Activated T-helper 1 cell treated with anti-CD3 and anti-CD28 coated beads, Interleukin-2, amount 50 U/mL, for 16 hours (primary cell): ENCODE measurements at regions not wholly inside any gene's neighbourhood (a gene's known extent, or its start where the extent isn't known, plus 50 kb on each side); places are given as distances from the start of the nearest gene placed in this dataset.

Experiments
- DNase-seq, 2 donors: peaks; one replicate each; pipeline ENCODE4 v3.0.0-alpha.2; 2020; ENCODE audit warnings: low read depth in 1 of 2, low spot score in 1 of 2

DNA sequence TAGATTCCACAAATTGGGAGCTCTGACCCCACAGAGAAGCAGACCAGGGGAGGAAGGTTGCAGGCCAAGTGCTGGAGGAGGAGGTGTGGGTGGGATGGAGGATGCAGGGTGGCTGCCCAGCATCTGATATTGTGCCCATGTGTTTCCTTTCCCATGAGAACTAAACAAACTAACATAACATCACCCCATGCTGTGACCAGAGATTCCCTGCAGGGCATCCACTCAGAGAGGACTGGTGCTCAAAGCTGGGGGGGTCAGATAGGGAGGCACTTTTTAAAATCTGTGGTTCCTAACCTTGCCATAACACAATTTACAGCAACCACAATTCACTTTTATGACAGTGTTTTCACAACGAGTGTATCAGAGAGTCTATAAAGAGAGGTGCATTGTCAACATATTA lies 1277.6 kb downstream of the AACS start:
- no peak for DNase-seq

DNA sequence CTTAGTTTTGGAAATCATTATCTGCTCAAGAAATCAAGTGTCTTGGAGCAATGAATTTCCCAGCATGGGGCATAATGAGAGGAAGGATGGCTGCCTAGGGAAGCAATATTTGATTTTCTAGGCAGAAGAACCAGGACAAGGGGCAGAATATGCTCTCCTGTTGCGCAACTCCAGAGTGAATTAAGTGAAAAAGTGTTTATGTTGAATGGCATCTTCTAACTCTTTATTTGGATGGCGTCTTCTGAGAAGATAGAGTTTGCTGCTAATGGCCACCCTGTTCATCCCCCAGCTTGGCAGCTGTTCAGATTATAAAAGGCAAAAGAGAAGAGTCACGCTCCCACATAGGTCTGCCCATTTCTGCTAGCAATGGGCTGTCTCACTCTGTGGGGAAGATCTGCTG lies 1278.1 kb downstream of the AACS start:
- no peak for DNase-seq

DNA sequence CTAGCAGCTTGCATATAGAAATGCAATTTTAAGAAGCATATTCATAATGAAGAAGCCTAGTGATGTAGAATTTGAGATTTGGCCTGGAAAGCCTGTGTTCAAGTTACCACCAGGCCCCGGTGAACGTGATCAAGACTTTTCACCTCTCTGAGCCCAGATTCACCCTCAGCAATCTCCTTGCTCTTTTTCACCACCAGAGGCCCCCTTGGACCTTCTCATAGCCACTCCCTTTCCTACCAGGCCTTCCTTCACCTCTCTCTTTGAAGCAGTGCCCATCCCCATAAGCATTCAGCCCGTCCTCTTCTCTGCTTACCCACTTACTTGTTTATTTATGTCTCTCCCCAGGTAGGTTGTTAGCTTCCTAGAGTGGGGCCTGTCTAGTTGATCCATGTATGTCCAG lies 1280.9 kb downstream of the AACS start:
- DNase-seq = no peak

DNA sequence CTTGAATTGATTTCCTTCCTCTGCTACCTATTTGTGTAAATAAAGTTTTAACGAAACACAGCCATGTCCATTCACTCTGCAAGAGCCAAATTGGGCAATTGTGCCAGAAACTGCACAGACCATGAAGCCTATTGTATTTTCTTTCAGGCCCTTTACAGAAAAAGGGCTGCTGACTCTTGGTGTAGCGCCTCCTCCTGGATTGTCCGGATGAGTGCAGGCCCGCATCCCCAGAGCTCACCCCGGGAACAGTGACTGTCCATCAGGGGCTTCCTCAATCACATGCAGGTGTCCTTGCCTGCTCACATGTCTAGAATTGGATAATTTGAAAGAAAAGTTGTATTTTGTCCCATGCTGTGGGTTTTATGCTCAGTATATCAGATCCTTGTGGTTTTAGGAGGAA lies 1282.2 kb downstream of the AACS start:
- no peak for DNase-seq

DNA sequence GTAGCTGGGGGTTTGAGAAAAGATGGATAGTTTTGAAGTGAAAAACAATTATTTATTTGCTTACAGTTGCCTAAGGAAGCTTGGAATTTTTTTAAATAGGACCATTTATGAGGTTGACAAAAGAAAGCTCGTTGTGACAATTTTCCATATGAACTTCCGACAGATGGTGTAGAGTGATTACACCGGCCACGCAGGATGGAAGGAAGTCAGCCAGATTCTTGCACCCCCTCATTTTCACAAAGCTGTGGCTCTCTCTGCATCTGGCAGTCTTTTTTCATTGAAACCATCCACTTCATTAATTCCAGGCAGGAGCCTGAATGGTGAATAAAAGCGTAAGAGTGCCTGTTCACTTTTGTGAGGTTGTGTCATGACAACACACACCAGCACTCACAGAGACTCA lies 1284.1 kb downstream of the AACS start:
- no peak for DNase-seq

DNA sequence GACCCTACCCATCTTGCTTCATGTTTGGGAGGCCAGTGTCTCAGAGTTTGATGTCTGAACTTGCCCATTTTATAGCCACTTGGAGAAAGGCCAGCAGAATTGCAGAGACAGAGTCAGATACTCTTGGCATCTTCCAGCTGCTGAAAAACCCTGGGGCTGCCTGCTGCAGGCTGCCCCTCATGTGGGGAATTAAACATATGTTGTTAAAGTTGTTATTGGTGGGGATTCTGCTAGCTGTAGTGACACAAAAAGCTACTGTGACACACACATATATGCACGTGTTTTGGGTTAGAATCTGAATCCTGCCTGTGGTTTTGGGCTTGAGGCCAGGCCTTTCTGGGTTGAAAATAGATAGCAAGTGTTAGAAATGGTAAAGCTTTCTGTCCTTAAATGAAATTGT lies 1288.4 kb downstream of the AACS start:
- DNase-seq = no peak

DNA sequence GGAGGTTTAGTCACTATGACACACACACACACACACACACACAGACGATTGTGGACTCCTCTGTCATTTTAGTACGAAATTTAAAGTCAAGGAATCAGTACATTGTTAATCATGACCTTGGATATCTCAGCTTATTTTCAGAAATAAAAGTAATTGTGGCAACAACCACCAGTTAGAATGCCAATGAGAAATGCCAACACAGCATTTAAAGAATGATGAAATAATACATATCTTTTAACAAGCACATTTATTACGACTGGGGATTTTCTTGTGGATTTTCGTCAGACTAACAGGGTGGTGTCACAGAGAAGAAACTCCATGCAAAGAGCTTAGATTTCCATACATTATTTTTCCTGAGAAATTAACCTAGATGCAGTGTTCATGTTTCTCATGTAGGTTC lies 1289.4 kb downstream of the AACS start:
- DNase-seq = no peak

DNA sequence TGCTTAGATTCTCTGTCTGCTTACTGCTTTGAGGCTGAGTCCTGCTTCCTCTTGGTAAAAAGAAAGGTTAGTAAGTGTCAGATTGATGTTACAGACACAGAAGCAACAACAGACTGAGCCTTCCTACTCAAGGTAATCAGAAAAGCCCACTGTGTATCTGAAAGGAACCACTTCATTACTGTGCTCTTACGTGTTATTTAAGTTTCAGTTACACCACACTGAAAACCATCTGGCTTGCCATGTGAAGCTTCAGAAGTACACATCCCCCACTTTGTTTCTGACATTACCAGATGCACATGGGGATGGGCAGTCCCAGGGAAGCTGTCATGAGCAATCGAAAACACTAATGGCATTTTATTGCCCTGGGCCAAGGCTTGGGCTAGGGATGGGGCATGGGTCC lies 1290.1 kb downstream of the AACS start:
- DNase-seq = no peak

DNA sequence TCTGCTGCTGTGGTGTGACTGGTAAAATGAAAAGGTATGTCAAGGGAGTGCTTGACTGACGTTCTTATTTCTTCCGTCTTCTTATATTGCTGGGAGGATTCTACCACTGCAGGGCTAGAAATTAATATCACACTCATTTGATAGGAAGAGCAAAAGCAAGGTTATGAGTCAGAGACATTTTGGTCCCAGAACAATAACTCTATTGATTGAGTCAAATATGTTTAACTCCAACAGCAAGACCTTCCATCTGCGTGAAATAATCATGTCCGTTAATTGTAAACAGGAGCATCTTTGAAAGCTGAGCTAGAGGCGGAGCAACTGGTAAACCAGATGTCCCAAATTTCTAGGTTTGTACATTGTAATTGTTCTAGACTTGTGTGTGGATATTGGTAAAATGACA lies 1293.6 kb downstream of the AACS start:
- no peak for DNase-seq

DNA sequence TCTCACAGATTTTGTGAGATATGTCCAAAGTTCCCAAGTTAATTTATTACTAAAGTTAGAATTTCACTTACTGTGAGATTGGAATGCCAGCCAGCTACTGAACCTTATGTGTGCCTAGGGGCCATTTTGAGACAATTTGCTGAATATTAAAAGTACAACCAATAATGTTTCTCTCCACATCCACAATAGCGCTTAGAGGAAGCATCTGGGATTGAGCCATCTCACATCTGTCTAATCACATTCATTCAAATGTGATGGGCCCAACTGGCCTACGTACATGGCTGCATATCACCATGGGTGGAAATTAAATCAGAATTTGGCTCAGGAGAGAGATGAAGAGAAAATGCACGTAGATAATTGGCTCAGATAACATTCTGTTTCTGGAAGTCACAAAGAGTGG lies 1294.0 kb downstream of the AACS start:
- no peak for DNase-seq

DNA sequence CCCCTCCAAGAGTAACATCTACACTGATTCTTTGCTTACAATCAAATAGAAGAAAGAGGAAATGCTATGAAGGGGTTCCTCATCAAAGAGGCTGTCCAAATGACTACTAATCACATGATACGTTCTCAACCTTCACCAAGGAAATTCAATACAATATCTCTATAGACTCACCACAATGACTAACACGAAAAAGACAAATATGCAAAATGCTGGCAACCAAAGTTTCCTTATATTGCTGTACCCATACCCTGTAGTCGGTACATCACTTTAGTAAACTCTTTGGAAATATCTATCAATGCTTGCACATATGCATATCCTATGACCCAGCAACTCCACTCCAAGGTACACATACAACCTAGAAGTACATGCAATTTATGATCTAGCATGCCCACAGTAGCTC lies 1296.6 kb downstream of the AACS start:
- no peak for DNase-seq

DNA sequence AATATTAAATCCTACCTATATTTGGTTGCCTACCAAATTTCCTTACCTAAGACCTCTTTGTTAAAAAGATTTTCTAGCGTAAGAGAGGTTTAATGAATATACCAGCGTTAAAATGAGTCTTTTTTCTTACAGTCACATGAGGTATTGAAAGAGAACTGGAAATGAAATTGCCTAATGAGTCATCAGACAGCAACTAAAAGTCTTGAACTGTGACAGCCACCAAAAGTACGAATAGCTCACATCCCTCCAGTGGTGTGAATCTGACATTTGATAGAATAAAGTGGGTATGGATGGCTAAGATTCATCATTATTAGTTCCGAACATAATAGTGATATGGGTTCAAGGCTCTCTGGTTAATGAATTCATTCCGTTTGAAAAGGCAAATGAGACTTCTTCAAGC lies 1297.3 kb downstream of the AACS start:
- DNase-seq = no peak

DNA sequence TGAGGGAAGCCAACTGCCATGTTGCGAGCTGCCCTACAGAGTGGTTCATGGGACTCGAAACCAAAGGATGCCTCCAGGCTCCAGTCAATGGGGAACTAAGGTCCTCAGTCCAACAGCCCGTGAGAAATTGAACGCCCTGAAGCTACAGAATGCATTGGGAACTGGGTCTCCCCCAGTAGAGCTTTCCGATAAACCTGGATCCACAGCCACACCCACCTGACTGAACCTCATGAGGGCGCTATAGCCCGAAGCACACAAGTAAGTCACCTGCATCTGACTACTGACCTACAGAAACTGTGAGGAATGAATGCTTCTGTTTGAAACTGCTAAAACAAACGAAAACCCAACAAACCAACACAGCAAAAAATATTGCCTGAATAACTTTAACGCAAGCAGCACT lies 1297.7 kb downstream of the AACS start:
- no peak for DNase-seq

DNA sequence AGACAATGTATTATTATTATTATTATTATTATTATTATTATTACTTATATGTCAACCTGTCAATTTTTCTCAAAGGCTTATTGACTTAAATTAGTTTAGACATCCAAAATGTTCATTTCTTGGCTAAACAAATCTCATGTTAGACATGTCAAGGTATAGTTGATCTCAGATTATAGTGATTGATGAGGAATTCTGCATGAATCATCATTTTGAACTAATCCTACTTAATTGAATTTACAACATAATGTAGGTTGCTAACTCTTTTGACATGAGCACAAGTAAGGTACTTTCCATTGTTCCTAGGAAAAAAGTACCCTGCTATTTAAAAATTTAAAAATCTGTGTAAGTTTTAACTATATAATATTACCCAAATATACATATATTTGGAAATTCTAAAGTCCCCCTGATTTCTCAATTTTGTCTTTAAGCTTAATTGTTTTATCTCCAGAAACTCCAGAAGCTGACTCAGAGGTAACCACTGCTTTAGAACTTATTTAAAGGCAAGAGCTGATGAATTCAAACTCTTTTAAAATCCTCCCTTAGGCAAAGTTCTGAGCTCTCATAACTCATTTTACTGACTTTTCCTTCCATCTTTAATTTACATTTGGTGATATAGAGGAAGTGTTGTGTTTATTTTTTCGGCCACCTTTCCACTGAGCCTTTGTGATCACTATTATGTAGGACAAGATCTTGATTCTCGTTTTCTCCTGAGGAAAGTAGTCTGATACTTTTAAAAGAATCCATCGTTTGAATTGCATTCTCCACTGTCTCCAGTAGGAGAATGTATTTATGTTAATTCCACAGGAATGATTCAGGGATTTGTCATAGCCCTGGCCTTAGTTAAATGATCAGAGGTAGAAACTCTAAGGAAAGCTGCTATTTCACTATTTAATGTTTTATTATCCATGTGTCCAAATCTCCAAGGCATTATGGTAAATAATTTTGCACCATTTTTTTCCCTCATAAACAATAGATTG lies 1304.5 kb downstream of the AACS start:
- no peak for DNase-seq

DNA sequence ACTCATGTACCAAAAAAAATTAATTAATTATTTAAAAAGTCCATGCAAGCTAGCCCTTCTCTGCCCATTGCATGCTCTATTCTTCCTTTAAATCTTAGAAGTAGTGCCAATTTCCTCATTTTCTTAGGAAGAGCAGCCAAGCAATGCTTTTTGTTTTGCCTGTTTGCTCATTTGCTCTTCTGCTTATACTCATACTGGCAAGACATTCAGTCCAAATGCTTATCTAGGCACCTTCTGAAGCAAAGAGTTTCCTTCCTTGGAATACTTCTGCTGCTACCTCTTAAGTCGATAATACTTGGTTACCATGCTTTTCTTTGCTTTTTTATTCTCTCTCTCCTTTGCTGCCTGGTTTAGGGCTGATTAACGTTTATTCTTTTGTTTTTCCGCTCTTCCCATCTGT lies 1318.3 kb downstream of the AACS start:
- DNase-seq = no peak

DNA sequence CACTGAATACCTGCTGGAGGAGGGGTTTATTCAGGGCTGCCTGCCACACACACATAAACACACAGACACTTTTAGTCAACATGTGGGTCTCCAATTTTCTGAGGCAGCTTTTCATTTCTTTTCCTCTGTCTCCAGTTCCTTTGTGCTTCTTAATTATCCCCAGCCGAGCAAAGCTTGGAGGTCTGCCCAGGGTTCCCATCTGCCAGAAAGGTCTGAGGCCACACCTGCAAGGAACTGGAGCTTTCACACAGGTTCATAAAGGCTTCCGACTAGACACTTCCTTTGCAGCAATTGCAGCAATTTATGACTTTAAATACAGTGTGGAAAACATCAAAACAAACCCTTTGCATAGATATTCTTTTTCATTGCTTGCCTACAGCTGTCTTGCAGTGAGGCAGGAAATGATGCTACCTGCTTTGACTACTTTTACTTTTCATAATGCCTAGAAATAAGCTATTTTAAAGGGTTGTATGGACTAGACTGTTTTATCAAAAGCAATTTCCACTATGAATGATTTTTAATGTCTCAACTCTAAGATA lies 1318.9 kb downstream of the AACS start:
- DNase-seq = no peak

DNA sequence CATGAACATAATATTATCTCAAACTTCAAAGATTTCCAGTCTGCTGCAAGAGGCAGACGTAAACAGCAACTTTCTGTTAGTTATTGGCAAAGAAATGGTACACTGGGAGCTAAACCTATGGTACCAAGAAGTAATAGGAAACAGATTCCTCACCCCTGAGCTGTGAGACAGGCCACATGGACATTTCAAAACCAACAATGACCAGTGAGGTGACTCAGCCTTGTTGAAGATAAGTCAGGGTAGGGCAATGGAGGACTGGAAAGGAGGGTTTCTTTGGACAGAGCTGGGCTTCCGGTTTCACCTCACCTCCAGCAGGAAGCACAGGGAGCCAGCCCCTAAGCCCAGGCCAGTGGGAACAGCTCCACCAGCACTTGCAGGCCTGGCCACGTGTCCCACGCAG lies 1320.5 kb downstream of the AACS start:
- DNase-seq = no peak

DNA sequence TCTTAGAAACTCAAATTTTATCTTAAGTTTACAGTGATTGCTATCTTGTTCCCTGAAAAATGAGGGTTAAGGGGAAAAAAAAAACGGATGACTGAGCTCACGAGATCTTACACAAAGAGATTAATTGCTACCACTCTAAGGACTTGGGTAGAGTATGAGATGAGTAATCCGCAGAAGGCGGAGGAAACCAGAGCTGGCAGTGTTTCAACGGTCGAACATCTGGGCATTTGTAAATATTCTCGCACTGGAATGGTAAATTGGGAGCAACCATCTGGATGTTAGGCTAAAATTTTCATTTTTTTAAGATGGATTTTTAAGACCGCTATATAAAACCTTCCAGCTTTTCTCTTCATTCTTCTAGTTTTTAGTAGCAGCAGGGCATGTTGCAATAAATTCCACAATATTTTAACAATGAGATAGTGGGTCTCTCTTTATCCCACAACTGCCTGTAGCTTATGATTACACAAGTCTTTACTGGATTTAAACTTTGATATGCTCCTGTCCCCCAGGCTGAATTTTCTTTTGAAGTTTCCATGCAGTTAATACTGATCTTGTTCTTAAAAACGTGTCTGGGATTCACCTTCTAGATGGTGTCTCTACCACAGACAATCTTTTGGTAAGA lies 1324.1 kb downstream of the AACS start:
- no peak for DNase-seq

DNA sequence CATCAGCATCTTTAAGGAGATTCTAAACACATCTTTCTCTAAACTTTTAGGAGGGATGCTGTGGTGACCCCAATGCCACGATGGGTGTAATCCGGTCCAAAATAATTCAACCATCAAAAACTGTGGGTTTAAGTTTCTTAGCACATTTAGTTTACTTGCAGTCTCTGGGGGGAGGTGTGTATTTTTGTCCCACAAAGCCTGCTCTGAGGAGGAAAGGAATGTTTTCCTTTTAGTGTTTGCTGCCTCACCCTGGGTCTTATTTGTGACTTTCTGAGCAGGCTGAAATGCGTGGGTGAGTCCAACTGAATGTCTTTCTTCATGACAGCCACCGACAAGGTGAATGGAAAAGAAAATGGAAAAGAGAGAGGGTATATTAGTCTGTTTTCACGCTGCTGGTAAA lies 1324.7 kb downstream of the AACS start:
- no peak for DNase-seq

DNA sequence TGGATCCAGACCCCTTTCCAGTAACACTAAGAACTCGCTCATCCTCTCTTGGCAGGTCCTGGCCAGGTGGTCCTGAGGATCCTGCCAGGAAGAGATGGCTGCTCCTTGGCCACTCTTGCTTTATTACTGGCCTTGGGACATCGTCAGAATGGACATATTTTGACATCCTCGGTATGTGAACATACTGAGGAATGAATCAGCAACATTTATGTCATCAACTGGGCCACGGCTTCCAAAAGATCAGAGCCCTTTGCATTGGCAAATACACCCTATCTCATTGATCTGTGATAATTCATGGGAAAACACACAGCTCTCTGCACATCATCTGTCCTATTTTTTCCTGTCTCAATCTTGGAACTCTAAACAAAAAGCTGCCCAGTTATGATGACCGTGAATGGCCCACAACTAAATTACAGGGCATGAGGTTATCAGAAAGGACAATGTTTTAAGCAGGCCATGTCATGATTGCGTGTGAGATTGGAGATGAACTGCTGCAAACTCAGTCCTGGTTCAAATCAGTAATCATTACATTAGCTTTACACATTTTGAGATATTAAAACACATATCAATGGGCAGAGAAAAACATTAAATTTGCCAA lies 1325.8 kb downstream of the AACS start:
- no peak for DNase-seq

DNA sequence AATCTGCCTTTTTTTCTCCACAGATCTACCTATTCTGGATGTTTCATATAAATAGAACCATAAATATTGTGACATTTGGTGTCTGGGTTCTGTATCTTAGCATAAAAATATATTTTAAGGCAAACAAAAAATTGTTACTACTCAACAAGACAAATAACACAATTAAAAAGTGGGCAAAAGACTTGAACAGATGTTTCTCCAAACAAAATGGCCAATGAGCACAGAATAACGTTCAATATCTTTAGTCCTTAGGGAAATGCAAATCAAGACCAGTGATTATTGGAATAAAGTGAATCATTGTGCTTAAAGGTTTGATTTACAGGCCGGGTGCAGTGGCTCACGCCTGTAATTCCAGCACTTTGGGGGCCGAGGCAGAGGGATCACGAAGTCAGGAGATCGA lies 1331.3 kb downstream of the AACS start:
- no peak for DNase-seq

DNA sequence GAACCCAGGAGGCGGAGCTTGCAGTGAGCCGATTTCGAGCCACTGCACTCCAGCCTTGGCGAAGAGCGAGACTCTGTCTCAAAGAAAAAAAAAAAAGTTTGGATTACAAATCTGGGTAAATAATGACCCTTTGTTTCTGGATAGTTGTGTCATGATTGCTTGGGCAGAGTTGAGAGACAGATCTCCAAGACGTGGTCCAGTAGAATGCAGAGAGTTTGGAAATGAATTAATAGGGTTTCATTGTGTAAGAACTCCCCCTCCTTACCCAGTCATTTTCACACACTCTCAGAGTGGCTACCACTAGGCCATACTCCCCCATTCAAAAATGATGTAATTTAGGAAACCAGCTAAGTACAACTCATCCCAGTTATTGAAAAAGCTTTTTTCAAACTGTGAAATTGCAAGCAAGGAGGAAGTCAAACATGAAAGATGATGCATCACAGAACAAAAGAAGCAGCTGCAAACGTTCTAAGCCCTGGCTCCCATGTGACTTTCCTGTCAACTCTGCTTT lies 1331.9 kb downstream of the AACS start:
- no peak for DNase-seq
